Amygdala (tissue), 56 donors: ENCODE measurements at regions not wholly inside any gene's neighbourhood (a gene's known extent, or its start where the extent isn't known, plus 50 kb on each side); places are given as distances from the start of the nearest gene placed in this dataset.
"Not testable (repeated sequence)": the region's sequence is repeated elsewhere in the genome, so short reads cannot be mapped to it uniquely, and the experiment has no call there.

Experiments
- DNase-seq, 56 donors: peaks; one replicate each; lab custom pipeline; 2025; lab: John Stamatoyannopoulos, UW

DNA sequence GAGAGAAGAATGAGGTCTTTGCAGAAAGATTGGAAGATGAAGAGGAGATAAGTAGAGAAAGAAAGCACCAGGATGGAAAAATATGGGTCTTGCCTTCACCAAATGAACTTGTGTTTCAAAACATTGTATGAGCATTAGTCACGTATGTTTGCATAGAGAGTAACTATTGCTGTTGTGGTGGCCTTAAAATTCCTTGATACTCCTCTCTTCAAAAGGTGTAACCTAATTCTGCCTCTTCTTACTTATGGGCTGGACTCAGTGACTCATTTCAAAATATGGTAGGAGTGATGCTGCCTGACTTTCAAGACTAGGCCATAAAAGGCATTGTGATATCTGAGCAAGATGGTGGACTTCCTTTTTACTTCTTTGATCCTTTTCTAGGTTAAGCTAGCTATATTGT lies 228.7 kb upstream of the ZNF385D start:
- no peak for DNase-seq

DNA sequence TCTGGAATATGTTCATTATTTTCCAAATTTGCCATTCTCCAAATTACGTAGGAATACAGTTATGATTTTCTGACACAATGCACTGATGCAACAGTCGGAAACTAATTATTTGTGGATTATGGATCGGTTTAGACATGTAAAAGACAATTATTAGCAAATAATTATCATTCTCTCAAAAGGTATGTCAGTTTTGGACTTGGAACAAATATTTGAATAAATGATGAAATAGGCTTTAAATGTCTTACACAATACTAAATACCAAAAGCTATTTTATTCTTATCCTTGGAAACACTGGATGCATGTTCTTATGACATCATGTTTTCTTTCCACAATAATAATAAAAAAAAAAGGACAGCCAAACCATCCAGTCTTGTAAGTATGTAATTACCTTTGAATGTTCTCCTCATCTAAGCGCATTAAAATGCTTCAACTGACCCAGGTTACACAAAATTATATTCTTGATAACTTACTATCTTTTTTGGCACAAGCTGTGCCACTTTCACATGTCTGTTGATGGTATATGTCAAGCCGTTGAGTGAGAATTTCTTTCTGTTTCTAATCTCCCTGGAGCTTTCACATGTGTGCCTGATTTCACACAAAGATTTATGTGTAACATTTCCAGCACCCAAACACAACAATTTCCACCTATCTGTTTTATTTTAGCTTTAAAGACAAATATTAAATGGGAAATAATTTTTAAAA lies 238.5 kb upstream of the ZNF385D start:
- DNase-seq = no peak

DNA sequence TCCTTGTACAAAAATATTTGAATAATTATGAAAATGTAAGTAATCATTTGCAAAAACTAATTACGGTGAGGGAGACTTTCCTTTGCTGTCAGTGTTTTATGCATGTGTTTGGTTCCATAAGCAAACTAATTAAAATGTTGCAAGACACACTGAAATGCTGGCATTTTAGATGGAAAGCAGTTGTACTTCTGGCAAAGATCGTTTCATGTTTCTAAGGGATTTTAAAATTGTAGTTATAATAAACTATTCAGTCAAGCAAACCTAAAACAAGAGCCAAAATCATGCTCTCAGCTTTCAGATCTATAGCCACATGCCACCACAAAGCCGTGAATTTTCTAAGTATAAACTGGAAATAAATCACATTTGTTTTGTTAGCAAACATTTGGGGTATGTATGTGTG lies 240.1 kb upstream of the ZNF385D start:
- DNase-seq = no peak

DNA sequence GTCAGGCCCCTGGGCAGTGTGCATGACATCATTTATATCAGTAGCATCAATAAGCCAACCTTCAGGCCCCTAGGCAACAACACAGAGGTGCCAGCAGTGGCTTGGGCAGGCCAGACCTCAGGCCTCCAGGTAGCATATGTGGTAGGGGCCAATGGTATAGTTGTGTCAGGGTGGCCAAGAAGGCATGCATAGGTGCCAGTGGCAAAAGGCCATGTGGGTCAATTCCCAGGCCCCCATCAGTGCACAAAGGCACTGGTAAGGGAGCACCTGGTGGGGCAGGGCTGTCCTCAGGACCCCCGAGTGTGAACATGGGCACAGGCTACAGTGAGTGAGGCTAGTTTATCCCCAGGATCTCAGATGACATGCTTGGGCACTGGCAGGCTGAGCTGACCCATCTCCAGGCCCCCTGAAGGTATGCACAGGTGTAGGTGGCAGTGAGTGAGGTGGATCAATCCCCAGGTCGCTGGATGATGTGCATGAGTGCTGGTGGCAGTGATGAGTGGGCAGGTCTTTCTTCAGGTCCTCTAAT lies 244.1 kb upstream of the ZNF385D start:
- no peak for DNase-seq

DNA sequence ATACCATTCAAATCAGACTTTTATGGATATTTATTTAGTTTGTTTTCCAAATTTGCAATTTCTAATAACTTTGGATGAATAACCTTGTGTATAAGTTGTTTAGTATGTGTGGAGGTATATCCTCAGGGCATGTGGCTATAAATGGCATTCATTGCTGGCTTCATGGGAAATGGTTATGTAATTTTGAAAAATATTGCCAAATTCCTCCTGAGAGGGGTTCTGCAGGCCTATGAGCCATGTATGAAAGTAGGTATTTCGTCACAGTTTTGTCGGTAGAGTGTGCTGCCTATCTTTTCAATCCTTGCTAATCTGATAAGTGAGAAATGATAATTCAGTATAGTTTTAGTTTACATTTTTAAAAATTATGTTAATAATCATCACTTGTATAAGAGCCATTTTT lies 256.4 kb upstream of the ZNF385D start:
- DNase-seq = no peak

DNA sequence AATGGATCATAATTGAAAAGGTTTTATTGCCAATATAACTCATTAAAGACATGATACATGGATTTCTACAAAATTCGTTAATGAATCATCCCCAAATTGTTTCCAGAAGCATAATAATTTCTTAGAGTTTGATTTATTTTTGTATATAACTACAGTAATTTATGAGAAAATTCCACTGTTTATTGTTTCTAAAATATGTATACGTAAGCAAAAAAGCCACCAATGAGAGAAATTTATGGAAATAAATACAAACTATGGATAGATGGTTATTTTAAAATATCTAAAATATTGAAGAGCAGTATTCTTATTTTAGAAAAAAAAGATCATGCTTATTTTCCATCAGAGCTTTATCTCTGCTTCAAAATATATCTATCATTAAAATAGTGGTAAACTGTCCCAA lies 260.0 kb upstream of the ZNF385D start:
- no peak for DNase-seq

DNA sequence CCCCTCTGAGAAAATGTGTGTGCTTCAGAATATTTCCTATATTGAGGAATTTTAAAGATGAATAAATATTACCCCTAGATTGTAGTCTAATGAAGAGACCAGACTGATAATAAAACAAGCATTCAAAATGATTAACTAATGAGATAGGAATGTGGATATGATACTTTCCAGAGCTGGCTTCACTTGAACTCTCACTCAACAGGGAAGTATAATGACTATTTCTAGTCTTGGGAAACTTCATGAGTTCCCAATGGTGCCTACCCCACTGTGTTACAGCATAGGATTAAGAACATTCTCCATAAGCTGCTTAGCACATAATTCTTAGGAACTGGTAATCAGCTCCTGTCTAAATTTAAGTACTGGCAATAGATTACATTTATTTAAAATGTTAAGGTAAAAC lies 261.5 kb upstream of the ZNF385D start:
- no peak for DNase-seq

DNA sequence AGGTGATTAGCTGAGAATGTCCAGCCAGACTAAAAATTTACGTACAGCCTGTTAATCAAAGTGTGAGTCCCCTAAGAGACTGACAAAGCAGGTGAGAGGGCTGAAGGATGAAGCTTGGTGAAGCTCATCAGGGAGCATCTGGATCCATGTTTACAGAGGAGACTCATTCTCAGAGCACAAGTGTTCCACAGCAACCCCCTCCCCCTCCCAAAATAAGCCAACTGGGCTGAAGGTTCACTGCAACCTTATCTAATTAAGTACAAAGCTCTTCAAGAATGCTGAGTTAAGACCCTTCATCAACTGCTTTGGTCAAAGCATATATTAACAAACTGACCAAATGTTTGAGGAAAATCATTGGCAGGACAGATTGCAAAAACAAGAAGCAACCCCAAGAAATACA lies 262.6 kb upstream of the ZNF385D start:
- no peak for DNase-seq

DNA sequence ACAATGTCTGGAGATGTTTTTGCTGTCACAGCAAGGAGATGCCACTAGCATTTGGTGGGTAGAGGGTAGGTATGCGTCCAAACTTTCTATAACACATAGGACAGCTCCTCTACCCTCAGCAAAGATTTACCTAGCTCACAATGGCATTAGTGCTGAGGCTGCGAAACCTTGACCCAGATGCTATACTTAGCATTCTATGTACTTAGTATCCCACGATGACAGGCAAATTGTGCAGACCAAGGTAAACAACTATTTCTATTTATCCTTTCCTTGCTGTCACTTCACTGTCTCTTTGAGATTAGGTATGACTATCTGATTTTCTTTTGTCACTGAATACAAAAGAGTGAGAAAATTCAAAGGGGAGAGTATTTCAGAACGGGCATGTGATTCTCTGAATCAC lies 265.2 kb upstream of the ZNF385D start:
- no peak for DNase-seq

DNA sequence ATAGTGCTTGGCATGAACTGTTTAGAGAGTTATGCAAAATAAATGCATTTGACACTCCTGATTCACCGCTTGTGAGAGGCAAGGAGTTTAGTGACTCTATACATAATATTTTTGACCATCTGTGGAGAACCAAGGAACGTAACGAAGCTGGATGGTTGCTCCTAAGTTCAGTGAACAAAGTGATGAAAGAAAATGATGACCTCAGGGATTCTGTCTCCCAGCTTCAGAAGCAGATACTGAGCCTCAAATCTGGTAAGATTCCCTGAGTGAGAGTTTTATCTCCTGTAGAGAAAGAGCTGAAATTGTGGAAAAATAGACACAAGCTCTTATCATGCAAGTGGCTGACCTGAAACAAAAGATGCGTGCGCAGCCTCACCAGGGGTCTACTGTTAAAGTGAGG lies 273.6 kb upstream of the ZNF385D start:
- not testable (repeated sequence) for DNase-seq

DNA sequence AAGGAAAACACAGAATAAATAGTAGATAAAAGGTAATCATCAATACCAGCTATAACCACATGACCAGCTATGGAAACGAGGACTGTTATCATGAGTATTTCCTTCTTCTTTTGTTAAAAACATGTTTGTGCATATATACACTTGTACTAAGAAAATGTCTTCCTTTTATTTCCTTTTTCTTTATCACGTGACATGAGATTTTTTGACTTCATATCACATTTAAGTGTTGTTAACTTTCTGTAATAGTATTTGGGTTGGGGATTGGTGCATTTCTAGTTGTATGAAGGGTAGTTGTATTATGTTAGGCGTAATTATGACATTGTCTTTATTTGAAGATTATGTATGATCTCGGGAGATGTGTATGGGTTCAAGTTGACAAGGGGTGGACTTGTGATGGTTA lies 278.5 kb upstream of the ZNF385D start:
- DNase-seq = no peak

DNA sequence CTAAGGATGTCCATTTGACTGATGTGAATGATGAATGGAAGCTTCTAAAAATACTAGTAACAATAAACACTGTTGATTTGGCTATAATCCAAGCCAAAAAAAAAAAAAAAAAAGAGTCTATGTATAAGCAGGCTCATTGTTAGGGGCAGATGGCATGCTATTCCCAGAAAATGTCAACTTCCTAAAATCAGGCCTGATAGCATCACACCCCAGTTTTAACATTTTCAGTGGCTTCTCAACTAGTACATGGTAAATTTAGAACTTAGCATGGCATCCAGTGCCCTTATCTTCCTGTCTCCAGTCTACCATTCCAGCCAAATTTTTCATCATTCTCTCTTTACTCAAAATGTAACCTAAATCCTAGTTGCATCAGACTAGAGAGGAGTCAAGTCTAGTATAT lies 288.2 kb upstream of the ZNF385D start:
- no peak for DNase-seq

DNA sequence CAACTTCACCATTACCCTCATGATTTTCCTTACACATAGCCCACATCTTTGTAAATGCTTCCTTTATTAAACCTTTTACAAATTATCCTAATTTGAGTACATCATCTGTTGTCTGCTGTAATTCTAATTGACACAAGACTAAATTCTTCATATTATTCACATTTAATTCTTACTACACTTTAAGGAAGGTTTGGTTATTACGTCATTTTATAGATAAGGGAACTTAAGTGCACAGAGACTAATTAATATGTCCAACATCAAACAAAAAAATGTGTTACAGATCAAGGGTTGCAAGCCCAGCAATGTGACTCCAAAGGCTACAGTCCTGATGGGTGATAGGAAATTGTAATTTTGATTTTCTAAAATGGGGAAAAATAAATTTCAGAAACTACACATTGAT lies 289.1 kb upstream of the ZNF385D start:
- DNase-seq = no peak

DNA sequence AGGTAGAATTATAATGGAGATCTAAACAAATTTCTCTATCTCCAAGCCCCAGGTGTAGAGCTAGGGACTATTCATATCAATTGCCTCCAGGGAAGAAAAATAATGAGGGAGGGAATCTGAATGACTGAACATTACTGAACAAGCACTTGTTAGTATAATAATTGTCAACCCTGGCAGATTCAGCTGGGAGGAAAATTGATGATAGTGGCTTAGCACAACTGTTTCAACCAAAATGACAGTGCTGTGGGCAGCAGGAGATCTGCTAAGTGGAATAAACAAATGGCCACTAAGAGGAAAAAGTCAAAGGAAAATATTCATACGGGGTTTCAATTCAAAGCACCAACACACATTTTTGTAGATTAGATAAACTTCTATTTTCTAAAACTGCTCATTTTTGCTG lies 294.9 kb upstream of the ZNF385D start:
- DNase-seq = no peak

DNA sequence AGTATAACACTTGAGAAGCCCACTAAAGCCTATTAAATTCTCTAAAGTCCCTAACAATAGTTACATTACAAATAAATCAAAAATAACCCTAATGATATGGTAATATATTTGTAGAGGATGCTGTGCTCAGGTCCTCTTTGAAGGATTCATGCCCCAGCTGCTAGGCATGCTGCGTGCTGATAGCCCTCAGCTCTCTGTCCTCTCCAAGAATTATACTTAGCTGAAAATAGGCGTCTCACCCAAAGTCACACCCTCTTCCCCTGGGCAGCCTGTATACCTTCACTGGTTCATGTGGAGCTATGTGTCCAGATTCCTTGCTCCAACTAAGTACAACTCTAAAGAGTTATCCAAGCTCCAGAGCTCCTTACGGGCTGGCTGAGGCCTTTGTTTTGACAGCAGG lies 312.5 kb upstream of the ZNF385D start:
- no peak for DNase-seq

DNA sequence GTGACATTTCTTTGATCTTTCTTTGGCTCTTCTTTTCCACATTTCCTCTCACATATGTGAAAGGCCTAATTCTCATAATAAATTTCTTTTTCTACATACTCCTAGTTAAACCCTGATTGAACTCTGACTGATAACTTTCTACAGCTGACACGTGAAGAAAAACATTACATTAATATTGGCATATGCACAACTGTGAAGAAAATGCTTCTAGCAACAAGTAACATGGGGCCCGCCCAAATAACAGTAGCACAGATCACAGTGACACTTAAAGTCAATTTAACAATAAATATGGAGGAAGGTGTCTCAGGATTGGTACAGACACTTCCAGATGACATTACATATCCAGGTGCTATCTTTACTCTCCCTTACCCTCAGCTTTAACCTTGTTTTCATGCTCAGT lies 317.6 kb upstream of the ZNF385D start:
- DNase-seq = no peak

DNA sequence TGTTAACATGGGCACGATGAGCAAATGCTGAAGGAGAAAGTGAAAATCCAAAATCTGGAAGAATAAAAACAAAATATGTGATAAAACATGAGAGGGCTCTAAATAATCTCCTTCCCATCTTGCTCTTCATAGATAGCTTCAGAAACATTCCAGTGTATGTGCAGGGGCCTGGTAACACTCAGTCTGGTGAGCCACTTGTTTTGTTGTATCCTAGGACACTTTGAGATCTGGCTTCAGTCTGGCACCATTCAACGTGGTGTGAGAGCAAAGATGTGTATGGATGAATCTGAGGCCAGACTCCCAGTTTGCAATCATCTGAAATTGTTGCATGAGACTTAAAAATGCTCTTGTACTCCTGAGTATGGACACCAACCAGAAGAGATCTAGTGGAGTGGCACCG lies 337.2 kb upstream of the ZNF385D start:
- DNase-seq = no peak

DNA sequence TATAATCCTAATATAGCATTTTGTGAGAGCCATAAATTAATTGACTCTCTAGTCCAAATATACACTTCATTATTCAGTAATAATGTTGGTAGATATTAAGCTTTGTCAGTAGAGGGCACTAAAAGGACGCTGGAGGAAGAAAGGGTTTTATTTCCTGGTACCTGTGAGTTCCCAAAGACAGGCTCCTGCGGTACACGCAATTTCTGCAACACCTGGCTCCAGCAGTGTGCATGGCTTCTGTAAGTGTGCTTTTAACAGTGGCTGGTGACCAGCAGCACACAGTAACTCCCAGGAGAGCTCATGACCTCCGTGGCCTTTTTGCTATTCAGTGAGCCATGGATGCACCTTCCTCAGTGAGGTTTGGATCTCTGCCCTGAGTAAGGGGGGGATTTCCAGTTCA lies 338.3 kb upstream of the ZNF385D start:
- DNase-seq = no peak

DNA sequence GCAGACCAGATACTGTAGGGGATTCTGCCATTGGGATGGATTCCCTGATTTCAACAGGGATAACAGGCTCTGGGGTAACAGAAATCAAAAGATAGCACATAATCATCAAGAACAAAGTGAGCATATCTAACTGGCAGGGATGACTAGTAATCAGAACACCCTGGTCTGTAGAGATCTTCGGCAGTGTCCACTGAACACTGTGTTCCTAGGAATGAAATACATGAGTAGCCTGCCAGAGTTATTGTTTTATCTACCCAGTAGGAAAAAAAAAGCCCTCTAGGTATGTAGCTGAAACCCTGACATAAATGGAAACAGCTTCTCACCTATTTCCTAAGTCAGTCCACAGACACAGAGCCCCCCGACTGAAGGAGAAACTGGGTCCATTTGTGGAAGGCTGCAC lies 340.3 kb upstream of the ZNF385D start:
- DNase-seq = no peak

DNA sequence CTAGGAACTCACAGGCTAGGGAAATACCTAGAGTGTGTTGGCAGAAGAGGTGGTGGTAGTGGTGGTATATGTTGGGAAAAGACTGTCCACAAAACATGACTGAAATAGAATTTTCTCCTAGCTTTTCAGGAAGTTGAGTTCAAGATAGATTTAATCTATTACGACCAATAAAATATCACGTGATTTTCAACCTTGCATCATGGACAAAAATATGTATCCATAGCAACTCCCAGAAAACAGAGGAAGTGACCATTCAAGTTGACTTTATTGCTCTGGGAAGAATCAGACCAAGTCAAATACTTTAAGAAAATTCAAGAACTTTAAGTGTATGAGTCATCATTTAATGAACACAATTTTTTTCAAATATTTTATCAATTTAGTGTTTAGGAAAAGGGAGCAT lies 347.0 kb upstream of the ZNF385D start:
- no peak for DNase-seq

DNA sequence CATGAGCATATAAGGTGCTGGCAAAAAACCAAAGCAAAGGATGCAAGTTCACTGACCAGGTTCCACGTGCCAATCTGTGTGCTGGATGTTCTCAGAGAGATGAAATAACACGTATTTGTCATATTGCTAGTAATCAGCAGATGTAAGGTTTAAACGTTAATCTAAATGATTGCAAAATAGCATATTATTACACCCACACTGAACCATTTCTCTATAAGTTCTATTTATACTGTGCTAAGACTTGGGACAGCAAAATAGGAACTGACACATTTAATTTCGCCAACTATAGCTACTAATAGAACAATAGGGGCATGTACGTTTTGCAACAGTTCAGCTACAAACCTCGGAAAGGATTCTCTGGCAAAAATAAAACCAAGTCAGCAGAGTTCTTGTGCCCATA lies 350.3 kb upstream of the ZNF385D start:
- DNase-seq = no peak

DNA sequence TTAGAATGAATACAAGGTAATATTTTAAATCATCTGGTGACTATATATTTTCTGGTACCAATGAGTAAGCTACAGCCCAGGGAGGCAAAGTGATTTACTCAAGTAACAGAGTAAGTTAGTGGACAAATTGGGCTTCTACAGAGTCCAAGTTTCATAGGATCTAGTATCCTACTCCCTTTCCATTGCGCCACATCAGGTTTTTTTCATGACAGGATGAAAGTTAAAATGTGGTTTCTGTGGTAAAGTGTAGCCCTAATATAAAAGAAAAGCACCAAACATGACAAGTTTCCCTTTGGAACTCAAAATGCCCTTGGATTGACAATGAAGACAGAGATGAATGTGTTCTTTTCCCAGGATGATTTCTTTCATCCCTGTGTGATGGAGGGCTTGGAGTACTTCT lies 350.8 kb upstream of the ZNF385D start:
- DNase-seq = no peak

DNA sequence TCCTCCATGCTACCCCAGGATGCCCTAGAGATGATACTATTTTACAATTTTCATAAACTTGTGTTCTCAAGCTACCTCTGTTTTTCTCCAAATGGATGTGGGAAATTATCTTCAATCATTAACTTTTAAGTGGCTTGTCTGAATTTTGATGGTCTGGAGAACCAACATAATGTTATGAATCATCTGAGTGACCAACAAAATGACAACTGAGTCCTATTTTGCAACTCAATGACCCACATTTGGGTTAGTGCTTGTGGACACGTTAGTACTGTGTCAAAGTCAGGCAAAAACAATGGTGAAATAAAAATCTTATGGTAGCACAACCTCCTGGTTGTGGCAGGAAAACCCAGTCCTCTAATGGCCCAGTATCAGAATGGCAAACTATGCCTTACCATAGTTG lies 352.4 kb upstream of the ZNF385D start:
- DNase-seq = no peak
